GM12865 (cell line): ENCODE measurements at regions not wholly inside any gene's neighbourhood (a gene's known extent, or its start where the extent isn't known, plus 50 kb on each side); places are given as distances from the start of the nearest gene placed in this dataset.

Source experiments
- DNase-seq: peaks from one replicate; pipeline ENCODE4 v3.0.0; 2010; ENCODE audit warnings: low read depth
- H3K4me3 ChIP-seq: 2 replicates; pipeline ENCODE4 v1.5.1; 2011; ENCODE audit warnings: mild to moderate bottlenecking, low read depth, low read length, control low read depth
- CTCF ChIP-seq: IDR thresholded peaks from 2 replicates; pipeline ENCODE4 v1.5.1; 2011; ENCODE audit warnings: low read length, control low read depth, low read depth, inconsistent platforms; ENCODE audit not compliant: insufficient read depth; ENCODE audit errors: missing control alignments

GRCh38 chr3:117820658-117821299 is 1111.2 kb downstream of the TUSC7 start:
- no peak for DNase-seq
- TF ChIP-seq CTCF = no peak
- no peak overlapping the region for H3K4me3 ChIP-seq

- H3K4me3 ChIP-seq = no peak overlapping the region
- TF ChIP-seq CTCF = no peak
- DNase-seq = no peak
Observed at GRCh38 chr3:117822416-117822815, 1112.8 kb downstream of the TUSC7 start.

DNA sequence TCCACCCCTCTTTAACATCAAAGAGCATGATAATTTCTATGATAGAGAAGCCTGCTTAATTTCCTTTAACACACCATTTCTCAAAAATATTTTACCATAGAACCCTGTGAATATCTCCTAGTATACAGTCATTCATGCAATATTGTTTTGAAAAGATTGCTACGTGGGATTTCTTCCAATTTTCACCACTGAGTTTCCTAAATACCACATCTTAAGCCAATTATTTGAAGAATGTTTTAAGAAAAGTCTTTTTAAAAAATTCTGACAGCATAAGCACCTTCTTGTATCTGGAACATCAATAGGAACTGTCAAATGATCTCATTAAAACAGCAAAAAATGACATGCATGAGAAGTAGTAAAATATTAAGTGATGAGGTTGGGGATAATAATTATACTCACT is 1126.7 kb downstream of the TUSC7 start:
- TF ChIP-seq CTCF = no peak
- DNase-seq = no peak
- H3K4me3 ChIP-seq = no peak overlapping the region

GRCh38 chr3:117837391-117837790 is 1127.8 kb downstream of the TUSC7 start:
- no peak for DNase-seq
- no peak overlapping the region for H3K4me3 ChIP-seq
- no peak for TF ChIP-seq CTCF

- no peak for DNase-seq
- no peak overlapping the region for H3K4me3 ChIP-seq
- TF ChIP-seq CTCF = no peak
Observed at GRCh38 chr3:117842086-117842485, 1132.5 kb downstream of the TUSC7 start.

GRCh38 chr3:117843356-117843755 is 1133.8 kb downstream of the TUSC7 start:
- no peak for TF ChIP-seq CTCF
- DNase-seq = no peak
- no peak overlapping the region for H3K4me3 ChIP-seq

DNA sequence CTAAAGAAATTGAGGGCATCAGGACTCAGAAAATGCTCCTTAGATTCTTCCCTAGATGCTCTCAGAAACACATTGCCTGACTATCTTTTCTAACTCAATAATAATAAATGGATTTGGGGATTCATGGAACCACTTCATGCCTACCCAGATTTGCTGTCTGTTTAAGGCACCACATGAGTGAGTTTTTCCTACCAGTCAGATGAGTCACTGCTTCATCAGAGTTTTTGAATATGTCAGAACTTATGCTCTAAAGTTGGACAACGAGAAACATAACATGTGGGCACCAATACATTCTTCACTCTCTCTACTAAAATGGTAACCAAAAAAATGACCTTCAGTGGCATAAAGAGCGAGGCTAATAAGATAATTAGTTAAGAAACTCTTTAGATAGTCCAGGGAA is 1135.1 kb downstream of the TUSC7 start:
- TF ChIP-seq CTCF = no peak

More for the DNA sequence above, 1135.1 kb downstream of the TUSC7 start:
- H3K4me3 ChIP-seq = no peak overlapping the region
- no peak for DNase-seq
